Transverse colon (tissue), 3 donors: ENCODE measurements at regions not wholly inside any gene's neighbourhood (a gene's known extent, or its start where the extent isn't known, plus 50 kb on each side); places are given as distances from the start of the nearest gene placed in this dataset.

Source experiments
- CTCF ChIP-seq, 5 experiments: fragments of 200-600 bp in 3 of 5; fragments of 450-650 bp in 2 of 5; sonication (generic) in 3 of 5; IDR thresholded peaks; 1 replicate in 2 of 5; 2 replicates in 3 of 5; pipeline ENCODE4 v1.5.1; 2016 to 2017; ENCODE audit warnings: antibody characterized with exemption in 5 of 5, inconsistent platforms in 3 of 5, mild to moderate bottlenecking in 2 of 5, moderate library complexity in 1 of 5
- POLR2A ChIP-seq: fragments of 450-650 bp; IDR thresholded peaks from one replicate; pipeline ENCODE4 v1.6.1; 2016; ENCODE audit warnings: antibody characterized with exemption, mild to moderate bottlenecking, moderate library complexity

- TF ChIP-seq CTCF (IDR thresholded peaks at IDR 0.05) (no peak), POLR2A (no peak)
Observed at GRCh38 chr1:81594206-81594605, 206.5 kb upstream of the ADGRL2 start.
